ENCODE measurements at regions not wholly inside any gene's neighbourhood (a gene's known extent, or its start where the extent isn't known, plus 50 kb on each side); places are given as distances from the start of the nearest gene placed in this dataset.

DNA sequence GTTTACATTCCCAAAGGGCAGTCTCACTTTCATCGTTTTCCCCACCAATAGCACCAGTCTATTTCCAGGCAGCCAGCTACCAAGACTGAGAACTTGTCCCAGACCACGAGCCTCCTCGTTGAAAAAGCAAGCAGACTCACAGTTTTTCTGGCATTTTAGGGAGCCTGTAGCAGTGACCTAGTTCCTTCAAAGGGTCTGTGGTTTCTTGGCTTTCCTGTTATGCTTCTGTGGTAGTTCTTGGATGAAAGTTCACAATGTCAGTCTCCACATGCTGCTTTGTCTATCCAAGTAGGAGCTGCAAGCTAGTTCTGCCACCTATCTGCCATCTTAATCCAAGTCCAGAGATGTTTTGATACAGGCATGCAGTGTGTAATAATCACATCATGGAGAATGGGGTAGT, 151.6 kb upstream of the ZC4H2 start:
- H3K4me2 ChIP-seq (ENCODE audit: low read length), result no peak overlapping the region

DNA sequence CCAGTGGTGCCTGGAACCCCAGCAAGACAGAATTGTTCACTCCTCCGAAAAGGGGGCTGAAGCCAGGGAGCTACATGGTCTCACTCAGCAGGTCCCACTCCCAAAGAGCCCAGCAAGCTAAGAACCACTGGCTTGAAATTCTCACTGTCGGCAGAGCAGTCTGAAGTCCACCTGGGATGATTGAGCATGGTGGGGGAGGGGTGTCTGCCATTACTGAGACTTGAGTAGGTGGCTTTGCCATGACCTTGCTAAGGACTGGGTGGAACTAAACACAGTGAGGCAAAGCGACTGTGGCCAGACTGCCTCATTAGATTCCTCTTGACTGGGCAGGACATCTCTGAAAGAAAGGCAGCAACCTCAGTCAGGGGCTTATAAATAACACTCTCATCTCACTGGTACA, 122.6 kb upstream of the ZC4H2 start:
- Histone ChIP-seq H4K20me1 (ENCODE audit: insufficient read depth, low read length) (no peaks in the 10 kb centered on the region), H3K9me2 (ENCODE audit: low read depth, low read length) (no peaks in the 10 kb centered on the region), H3K4me3 (ENCODE audit: low read depth, low read length, poor library complexity, severe bottlenecking) (no peak overlapping the region), H3K4me1 (ENCODE audit: insufficient read depth, low read length, severe bottlenecking) (no peaks in the 10 kb centered on the region), H3K27ac (ENCODE audit: low read depth, low read length, poor library complexity, severe bottlenecking) (no peak overlapping the region), H3K9me3 (ENCODE audit: low read length) (no peaks in the 10 kb centered on the region), H3K36me3 (ENCODE audit: insufficient read depth, low read length) (no peaks in the 10 kb centered on the region), H2AFZ (ENCODE audit: low read length) (no peak overlapping the region), H3K27me3 (ENCODE audit: insufficient read depth, low read length) (no peaks in the 10 kb centered on the region), H3K9ac (ENCODE audit: low read length) (no peak overlapping the region), H3K4me2 (ENCODE audit: low read length) (no peak overlapping the region), H3F3A (ENCODE audit: insufficient read depth, low read length) (no peaks in the 10 kb centered on the region), H3K79me2 (ENCODE audit: insufficient read depth, low read length) (no peaks in the 10 kb centered on the region)
- TF ChIP-seq, protein P1, sequence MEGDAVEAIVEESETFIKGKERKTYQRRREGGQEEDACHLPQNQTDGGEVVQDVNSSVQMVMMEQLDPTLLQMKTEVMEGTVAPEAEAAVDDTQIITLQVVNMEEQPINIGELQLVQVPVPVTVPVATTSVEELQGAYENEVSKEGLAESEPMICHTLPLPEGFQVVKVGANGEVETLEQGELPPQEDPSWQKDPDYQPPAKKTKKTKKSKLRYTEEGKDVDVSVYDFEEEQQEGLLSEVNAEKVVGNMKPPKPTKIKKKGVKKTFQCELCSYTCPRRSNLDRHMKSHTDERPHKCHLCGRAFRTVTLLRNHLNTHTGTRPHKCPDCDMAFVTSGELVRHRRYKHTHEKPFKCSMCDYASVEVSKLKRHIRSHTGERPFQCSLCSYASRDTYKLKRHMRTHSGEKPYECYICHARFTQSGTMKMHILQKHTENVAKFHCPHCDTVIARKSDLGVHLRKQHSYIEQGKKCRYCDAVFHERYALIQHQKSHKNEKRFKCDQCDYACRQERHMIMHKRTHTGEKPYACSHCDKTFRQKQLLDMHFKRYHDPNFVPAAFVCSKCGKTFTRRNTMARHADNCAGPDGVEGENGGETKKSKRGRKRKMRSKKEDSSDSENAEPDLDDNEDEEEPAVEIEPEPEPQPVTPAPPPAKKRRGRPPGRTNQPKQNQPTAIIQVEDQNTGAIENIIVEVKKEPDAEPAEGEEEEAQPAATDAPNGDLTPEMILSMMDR (IDR thresholded peaks at IDR 0.05; ENCODE audit: low read length), result no peak
- no peak for TF ChIP-seq EZH2 (IDR thresholded peaks at IDR 0.05; ENCODE audit: borderline replicate concordance, low read length)

More for the DNA sequence above, 151.6 kb upstream of the ZC4H2 start:
- Histone ChIP-seq H3K9me3 (ENCODE audit: low read length) (no peaks in the 10 kb centered on the region), H2AFZ (ENCODE audit: low read length) (no peak overlapping the region), H3K27me3 (ENCODE audit: insufficient read depth, low read length) (no peaks in the 10 kb centered on the region), H3K4me3 (ENCODE audit: low read depth, low read length, poor library complexity, severe bottlenecking) (no peak overlapping the region), H3K9me2 (ENCODE audit: low read depth, low read length) (no peaks in the 10 kb centered on the region), H3K27ac (ENCODE audit: low read depth, low read length, poor library complexity, severe bottlenecking) (no peak overlapping the region), H4K20me1 (ENCODE audit: insufficient read depth, low read length) (no peaks in the 10 kb centered on the region), H3F3A (ENCODE audit: insufficient read depth, low read length) (no peaks in the 10 kb centered on the region), H3K4me1 (ENCODE audit: insufficient read depth, low read length, severe bottlenecking) (no peaks in the 10 kb centered on the region), H3K9ac (ENCODE audit: low read length) (no peak overlapping the region), H3K79me2 (ENCODE audit: insufficient read depth, low read length) (no peaks in the 10 kb centered on the region), H3K36me3 (ENCODE audit: insufficient read depth, low read length) (no peaks in the 10 kb centered on the region)
- TF ChIP-seq, protein P1 (IDR thresholded peaks at IDR 0.05; ENCODE audit: low read length), result no peak
- TF ChIP-seq EZH2 (IDR thresholded peaks at IDR 0.05; ENCODE audit: borderline replicate concordance, low read length), result no peak

DNA sequence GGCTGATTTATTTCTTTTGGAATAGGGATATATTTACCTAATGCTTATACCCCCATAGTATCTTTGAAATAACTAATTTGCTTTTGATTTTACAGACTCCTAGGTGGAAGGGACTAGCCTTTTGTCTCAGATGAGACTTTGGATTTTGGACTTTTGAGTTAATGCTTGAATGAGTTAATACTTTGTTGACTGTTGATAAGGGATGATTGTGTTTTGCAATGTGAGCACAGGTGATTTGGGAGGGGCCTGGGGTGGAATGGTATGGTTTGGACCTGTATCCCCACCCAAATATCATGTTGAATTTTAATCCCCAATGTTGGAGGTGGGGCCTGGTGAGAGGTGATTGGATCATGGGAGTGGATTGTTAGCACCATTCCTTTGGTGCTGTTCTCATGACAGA, 117.4 kb upstream of the ZC4H2 start:
- no peaks in the 10 kb centered on the region for H3K79me2 ChIP-seq (ENCODE audit: insufficient read depth, low read length)
- no peaks in the 10 kb centered on the region for H3K36me3 ChIP-seq (ENCODE audit: insufficient read depth, low read length)
- H3F3A ChIP-seq (ENCODE audit: insufficient read depth, low read length), result no peaks in the 10 kb centered on the region
- TF ChIP-seq, protein P1 (IDR thresholded peaks at IDR 0.05; ENCODE audit: low read length), result no peak
- no peak for TF ChIP-seq EZH2 (IDR thresholded peaks at IDR 0.05; ENCODE audit: borderline replicate concordance, low read length)
- no peak overlapping the region for H3K4me3 ChIP-seq (ENCODE audit: low read depth, low read length, poor library complexity, severe bottlenecking)
- H3K4me1 ChIP-seq (ENCODE audit: insufficient read depth, low read length, severe bottlenecking), result no peaks in the 10 kb centered on the region
- no peaks in the 10 kb centered on the region for H3K27me3 ChIP-seq (ENCODE audit: insufficient read depth, low read length)
- H3K9me2 ChIP-seq (ENCODE audit: low read depth, low read length), result no peaks in the 10 kb centered on the region
- no peak overlapping the region for H2AFZ ChIP-seq (ENCODE audit: low read length)
- no peak overlapping the region for H3K9ac ChIP-seq (ENCODE audit: low read length)
- no peak overlapping the region for H3K27ac ChIP-seq (ENCODE audit: low read depth, low read length, poor library complexity, severe bottlenecking)
- no peaks in the 10 kb centered on the region for H3K9me3 ChIP-seq (ENCODE audit: low read length)
- no peaks in the 10 kb centered on the region for H4K20me1 ChIP-seq (ENCODE audit: insufficient read depth, low read length)
- H3K4me2 ChIP-seq (ENCODE audit: low read length), result no peak overlapping the region
